A549 (cell line): ENCODE measurements at regions not wholly inside any gene's neighbourhood (a gene's known extent, or its start where the extent isn't known, plus 50 kb on each side); places are given as distances from the start of the nearest gene placed in this dataset.

Experiments
- ATAC-seq, 2 experiments: fragments of 200-7000 bp in 1 of 2; fragments of >200 bp in 1 of 2; cut with Nextera tagmentation in 1 of 2; cut with Tn5 transposase in 1 of 2; 3 replicates each; pipeline versions ENCODE4 v1.8.0 to v1.9.1; 2018 to 2020; ENCODE audit warnings: mild to moderate bottlenecking in 1 of 2, moderate library complexity in 1 of 2
- CTCF ChIA-PET: fragments of 300-600 bp; sonication (Branson Sonifier 250); formaldehyde crosslinking; extraction: SDS; loops from one replicate; lab custom pipeline; 2021; ENCODE audit warnings: antibody characterized with exemption, inconsistent platforms; lab: Yijun Ruan, JAX
- POLR2A ChIA-PET: fragments of 350-600 bp; formaldehyde crosslinking; extraction: SDS; loops from one replicate; lab custom pipeline; 2021; ENCODE audit warnings: antibody characterized with exemption, inconsistent platforms; lab: Yijun Ruan, JAX
- DNase-seq, 2 experiments: peaks; one replicate each; pipeline versions ENCODE4 v3.0.0 to v3.0.0-alpha.2; 2011 to 2016; ENCODE audit warnings: low read depth in 1 of 2, low spot score in 1 of 2
- FAIRE-seq: peaks from 2 replicates; lab custom pipeline; 2011; peaks lifted over from hg19 to GRCh38; lab: Jason Lieb, UNC
- H3K27ac ChIP-seq, 2 experiments: fragments of >200 bp; sonication (Bioruptor Twin); formaldehyde crosslinking; 3 replicates each; pipeline ENCODE4 v1.5.1; 2016 to 2017
- H3K4me1 ChIP-seq: fragments of >200 bp; sonication (Bioruptor Twin); formaldehyde crosslinking; 3 replicates; pipeline ENCODE4 v1.6.1; 2016
- H3K4me2 ChIP-seq: fragments of >200 bp; sonication (Bioruptor Twin); formaldehyde crosslinking; 3 replicates; pipeline ENCODE4 v1.6.1; 2016
- H3K4me3 ChIP-seq: fragments of >200 bp; sonication (Bioruptor Twin); formaldehyde crosslinking; 3 replicates; pipeline ENCODE4 v1.5.1; 2016
- H3K9me3 ChIP-seq: fragments of >200 bp; sonication (Bioruptor Twin); formaldehyde crosslinking; 3 replicates; pipeline ENCODE4 v1.6.1; 2016
- ATOH8 ChIP-seq: fragments of 250-450 bp; sonication (Bioruptor Pico); IDR thresholded peaks from 2 replicates; pipeline ENCODE4 v1.5.0; 2020; ENCODE audit warnings: low read depth, mild to moderate bottlenecking, moderate library complexity
- CEBPB ChIP-seq, 2 experiments: fragments of >200 bp in 1 of 2; sonication (Bioruptor Twin) in 1 of 2; formaldehyde crosslinking in 1 of 2; IDR thresholded peaks; 2 replicates each; pipeline ENCODE4 v1.6.1; 2012 to 2016
- CHD2 ChIP-seq: fragments of 150-350 bp; IDR thresholded peaks from 2 replicates; pipeline ENCODE4 v1.6.1; 2014; ENCODE audit warnings: low read length; ENCODE audit not compliant: partially characterized antibody
- ELK1 ChIP-seq: fragments of 150-350 bp; IDR thresholded peaks from 2 replicates; pipeline ENCODE4 v1.6.1; 2014; ENCODE audit warnings: low read depth, mild to moderate bottlenecking, low read length
- EP300 ChIP-seq, 2 experiments: fragments of >200 bp; sonication (Bioruptor Twin); formaldehyde crosslinking; IDR thresholded peaks; 2 replicates in 1 of 2; 3 replicates in 1 of 2; pipeline ENCODE4 v1.6.1; 2016 to 2017
- ESRRA ChIP-seq: fragments of 150-350 bp; IDR thresholded peaks from 2 replicates; pipeline ENCODE4 v1.6.1; 2014; ENCODE audit warnings: mild to moderate bottlenecking, low read length, borderline replicate concordance
- FOSL2 ChIP-seq, 2 experiments: fragments of 450-650 bp in 1 of 2; fragments of >200 bp in 1 of 2; sonication (Bioruptor Twin) in 1 of 2; formaldehyde crosslinking; IDR thresholded peaks; 2 replicates each; pipeline versions ENCODE4 v1.5.0 to v1.6.1; 2016 to 2020; ENCODE audit warnings: mild to moderate bottlenecking in 1 of 2, moderate library complexity in 1 of 2
- GATA3 ChIP-seq: IDR thresholded peaks from 2 replicates; pipeline ENCODE4 v1.6.1; 2012; ENCODE audit warnings: borderline replicate concordance
- HDAC2 ChIP-seq: fragments of 200-600 bp; sonication (generic); IDR thresholded peaks from 2 replicates; pipeline ENCODE4 v1.6.1; 2016
- HES2 ChIP-seq: fragments of >200 bp; sonication (Bioruptor Twin); formaldehyde crosslinking; IDR thresholded peaks from 2 replicates; pipeline ENCODE4 v1.6.1; 2016
- JUN ChIP-seq, 2 experiments: fragments of >200 bp; sonication (Bioruptor Twin); formaldehyde crosslinking; IDR thresholded peaks; 2 replicates in 1 of 2; 3 replicates in 1 of 2; pipeline ENCODE4 v1.6.1; 2016 to 2017
- JUNB ChIP-seq: fragments of >200 bp; sonication (Bioruptor Twin); formaldehyde crosslinking; IDR thresholded peaks from 2 replicates; pipeline ENCODE4 v1.6.1; 2016
- MAX ChIP-seq: IDR thresholded peaks from 2 replicates; pipeline ENCODE4 v1.6.1; 2012
- MYC ChIP-seq: IDR thresholded peaks from 2 replicates; pipeline ENCODE4 v1.6.1; 2012; ENCODE audit warnings: mild to moderate bottlenecking, inconsistent platforms, low read length, improper control_type of control experiment, borderline replicate concordance
- NPAS2 ChIP-seq: fragments of 250-450 bp; sonication (Bioruptor Pico); IDR thresholded peaks from 2 replicates; pipeline ENCODE4 v1.8.0; 2022; ENCODE audit warnings: mild to moderate bottlenecking, moderate library complexity, borderline replicate concordance
- NR3C1 ChIP-seq: fragments of >200 bp; sonication (Bioruptor Twin); formaldehyde crosslinking; IDR thresholded peaks from 3 replicates; pipeline ENCODE4 v1.6.1; 2017
- POLR2AphosphoS2 ChIP-seq: conservative IDR thresholded peaks from 2 replicates; pipeline ENCODE4 v1.6.1; 2012; ENCODE audit warnings: low read length, improper control_type of control experiment, inconsistent platforms
- RFX5 ChIP-seq: fragments of 450-650 bp; IDR thresholded peaks from 2 replicates; pipeline ENCODE4 v1.7.1; 2014; ENCODE audit warnings: antibody characterized with exemption, mild to moderate bottlenecking, moderate library complexity
- RNF2 ChIP-seq: fragments of 200-600 bp; sonication (generic); IDR thresholded peaks from 2 replicates; pipeline ENCODE4 v1.6.1; 2016; ENCODE audit warnings: low read depth, mild to moderate bottlenecking, antibody characterized with exemption, moderate library complexity, borderline replicate concordance
- SMC3 ChIP-seq: fragments of >200 bp; sonication (Bioruptor Twin); formaldehyde crosslinking; IDR thresholded peaks from 3 replicates; pipeline ENCODE4 v1.6.1; 2018; ENCODE audit warnings: inconsistent platforms
- SREBF2 ChIP-seq: fragments of 450-650 bp; IDR thresholded peaks from 2 replicates; pipeline ENCODE4 v1.6.1; 2014; ENCODE audit warnings: mild to moderate bottlenecking, moderate library complexity
- TFCP2L1 ChIP-seq: fragments of 250-450 bp; sonication (Bioruptor Pico); IDR thresholded peaks from 2 replicates; pipeline ENCODE4 v1.5.0; 2021; ENCODE audit warnings: mild to moderate bottlenecking
- ZC3H11A ChIP-seq: fragments of 450-650 bp; IDR thresholded peaks from 2 replicates; pipeline ENCODE4 v1.6.1; 2014; ENCODE audit warnings: antibody characterized with exemption, mild to moderate bottlenecking
- ZSCAN20 ChIP-seq: fragments of 250-450 bp; sonication (Bioruptor Pico); IDR thresholded peaks from 2 replicates; pipeline ENCODE4 v1.8.0; 2022; ENCODE audit warnings: mild to moderate bottlenecking, moderate library complexity
- WGBS: methylation state at CpG from one replicate; pipeline ENCODE4 v1.1.6; 2017; ENCODE audit errors: missing lambda C conversion rate; 5-methylcytosine and 5-hydroxymethylcytosine counted together

GRCh38 chr4:158313566-158313965 is 103.3 kb downstream of the TMEM144 start:
- Histone ChIP-seq H3K4me3 (no peak overlapping the region), H3K27ac (peak overlapping the region; percentile 68 to 75)
- ATAC-seq (no peak), DNase-seq (no peak)
- 88% methylated on average over 3 of the region's 5 CpGs for WGBS
- TF ChIP-seq JUN (IDR thresholded peaks at IDR 0.05), result no peak
- TF ChIP-seq CHD2, result no peak
- no peak for TF ChIP-seq ATOH8 (CRISPR knock-in tag)
- TF ChIP-seq RNF2, result no peak
- no peak for TF ChIP-seq POLR2AphosphoS2
- TF ChIP-seq RFX5, result no peak
- no peak for TF ChIP-seq NPAS2 (CRISPR knock-in tag)
- TF ChIP-seq JUNB, result no peak
- no peak for TF ChIP-seq ESRRA
- TF ChIP-seq FOSL2 (IDR thresholded peaks at IDR 0.05), result no peak
- no peak for TF ChIP-seq FOSL2 (CRISPR knock-in tag; IDR thresholded peaks at IDR 0.05)
- TF ChIP-seq EP300 (IDR thresholded peaks at IDR 0.05), result no peak
- TF ChIP-seq ZSCAN20 (CRISPR knock-in tag), result no peak
- TF ChIP-seq NR3C1, result no peak
- no peak for TF ChIP-seq ELK1
- TF ChIP-seq ZC3H11A, result no peak
- no peak for TF ChIP-seq MYC
- no peak for TF ChIP-seq HDAC2
- no peak for TF ChIP-seq SREBF2
- TF ChIP-seq TFCP2L1, result no peak
- TF ChIP-seq, all 56 proteins: peak for 0
- Histone ChIP-seq H3K4me1 (peaks cover 29% of the 10 kb centered on the region), H3K9me3 (no peaks in the 10 kb centered on the region; the same call in 2 of the 3 replicates), H3K4me2 (no peak overlapping the region; the same call in 2 of the 3 replicates)
- FAIRE-seq, result no peak
- POLR2A ChIA-PET, result no interaction called here
- CTCF ChIA-PET, result interaction anchor here (1.1 kb wide), 1 partner anchor 53 kb away, joined by 4 read pairs; no protein-coding TSS in a partner anchor

GRCh38 chr4:158314756-158315487 is 104.6 kb downstream of the TMEM144 start:
- CTCF ChIA-PET, result interaction anchor here (1.1 kb wide), 1 partner anchor 54 kb away, joined by 4 read pairs; no protein-coding TSS in a partner anchor
- POLR2A ChIA-PET, result no interaction called here
- FAIRE-seq (no peak), DNase-seq (peak; percentile 8 to 70), ATAC-seq (peak; percentile 83 to 90)
- TF ChIP-seq JUN (IDR thresholded peaks at IDR 0.05) (peak; percentile 35 to 55; a peak in 2 of 5 replicates), HES2 (peak; percentile 38; the same call in 1 of the 2 replicates), CHD2 (no peak), CEBPB (IDR thresholded peaks at IDR 0.05) (peak; percentile 47 to 67; a peak in 3 of 4 replicates), SMC3 (0 out of 3 replicates have a peak, but pooled peaks have one; percentile 10), NR3C1 (no peak), ATOH8 (CRISPR knock-in tag) (no peak), EP300 (IDR thresholded peaks at IDR 0.05) (peak in 1 of 2 experiments; percentile 30; a peak in 1 of 5 replicates), JUNB (peak; percentile 77), GATA3 (peak; percentile 80; the same call in 1 of the 2 replicates), MAX (peak; percentile 53; the same call in 1 of the 2 replicates), FOSL2 (IDR thresholded peaks at IDR 0.05) (peak; percentile 71), FOSL2 (CRISPR knock-in tag; IDR thresholded peaks at IDR 0.05) (peak; percentile 87)
- Histone ChIP-seq H3K4me2 (peak overlapping the region; percentile 34; the same call in 2 of the 3 replicates), H3K9me3 (no peaks in the 10 kb centered on the region; the same call in 2 of the 3 replicates), H3K4me1 (peaks cover 29% of the 10 kb centered on the region), H3K4me3 (no peak overlapping the region), H3K27ac (peak overlapping the region; percentile 81 to 82)
- WGBS, result 44% methylated on average over 5 of the region's 5 CpGs
